Prostate gland (tissue), 2 donors: ENCODE measurements at regions not wholly inside any gene's neighbourhood (a gene's known extent, or its start where the extent isn't known, plus 50 kb on each side); places are given as distances from the start of the nearest gene placed in this dataset.

Experiments used
- POLR2A ChIP-seq: fragments of 450-650 bp; IDR thresholded peaks from one replicate; pipeline ENCODE4 v1.6.1; 2016; ENCODE audit warnings: antibody characterized with exemption, mild to moderate bottlenecking
- POLR2AphosphoS5 ChIP-seq: sonication (generic); formaldehyde crosslinking; IDR thresholded peaks from one replicate; pipeline ENCODE4 v1.6.1; 2017; ENCODE audit warnings: antibody characterized with exemption
- TF ChIP-seq, protein P1 (sequence below), 4 experiments: fragments of 200-600 bp in 2 of 4; fragments of 450-650 bp in 2 of 4; sonication (generic) in 2 of 4; IDR thresholded peaks; 1 replicate in 3 of 4; 2 replicates in 1 of 4; pipeline ENCODE4 v1.5.1; 2016 to 2019; ENCODE audit warnings: antibody characterized with exemption in 4 of 4, mild to moderate bottlenecking in 2 of 4, moderate library complexity in 2 of 4

- TF ChIP-seq POLR2A (no peak), POLR2AphosphoS5 (no peak)
- TF ChIP-seq, protein P1, sequence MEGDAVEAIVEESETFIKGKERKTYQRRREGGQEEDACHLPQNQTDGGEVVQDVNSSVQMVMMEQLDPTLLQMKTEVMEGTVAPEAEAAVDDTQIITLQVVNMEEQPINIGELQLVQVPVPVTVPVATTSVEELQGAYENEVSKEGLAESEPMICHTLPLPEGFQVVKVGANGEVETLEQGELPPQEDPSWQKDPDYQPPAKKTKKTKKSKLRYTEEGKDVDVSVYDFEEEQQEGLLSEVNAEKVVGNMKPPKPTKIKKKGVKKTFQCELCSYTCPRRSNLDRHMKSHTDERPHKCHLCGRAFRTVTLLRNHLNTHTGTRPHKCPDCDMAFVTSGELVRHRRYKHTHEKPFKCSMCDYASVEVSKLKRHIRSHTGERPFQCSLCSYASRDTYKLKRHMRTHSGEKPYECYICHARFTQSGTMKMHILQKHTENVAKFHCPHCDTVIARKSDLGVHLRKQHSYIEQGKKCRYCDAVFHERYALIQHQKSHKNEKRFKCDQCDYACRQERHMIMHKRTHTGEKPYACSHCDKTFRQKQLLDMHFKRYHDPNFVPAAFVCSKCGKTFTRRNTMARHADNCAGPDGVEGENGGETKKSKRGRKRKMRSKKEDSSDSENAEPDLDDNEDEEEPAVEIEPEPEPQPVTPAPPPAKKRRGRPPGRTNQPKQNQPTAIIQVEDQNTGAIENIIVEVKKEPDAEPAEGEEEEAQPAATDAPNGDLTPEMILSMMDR (IDR thresholded peaks at IDR 0.05): no peak
These were observed 93.0 kb upstream of the PELI1 start for GRCh38 chr2:64237266-64237665.
